CD14-positive monocyte (primary cell): ENCODE measurements at regions not wholly inside any gene's neighbourhood (a gene's known extent, or its start where the extent isn't known, plus 50 kb on each side); places are given as distances from the start of the nearest gene placed in this dataset.

Source experiments
- DNase-seq, 3 donors: peaks; one replicate each; pipeline ENCODE4 v3.0.0-alpha.2; 2011 to 2022
- H2AFZ ChIP-seq: 2 replicates; pipeline ENCODE4 v1.6.0; 2012; ENCODE audit warnings: mild to moderate bottlenecking, low read depth, low read length, inconsistent platforms; ENCODE audit not compliant: insufficient read depth, poor library complexity, severe bottlenecking
- H3K27ac ChIP-seq, 2 donors: 1 replicate in 1 of 2; 2 replicates in 1 of 2; pipeline ENCODE4 v1.5.1; 2012 to 2013; ENCODE audit warnings: low read length in 2 of 2, control low read depth in 1 of 2, inconsistent platforms in 1 of 2, low read depth in 1 of 2, mild to moderate bottlenecking in 1 of 2
- H3K27me3 ChIP-seq, 2 donors: one replicate each; pipeline versions ENCODE4 v1.6.0 to v1.6.1; 2011 to 2013; ENCODE audit warnings: low read length in 2 of 2; ENCODE audit not compliant: control insufficient read depth in 2 of 2, insufficient read depth in 2 of 2
- H3K36me3 ChIP-seq, 2 donors: replicated peaks in 1 of 2; 1 replicate in 1 of 2; 2 replicates in 1 of 2; pipeline versions ENCODE4 v1.5.1 to v1.6.1; 2012 to 2013; ENCODE audit warnings: low read length in 2 of 2, control low read depth in 1 of 2, inconsistent platforms in 1 of 2, mild to moderate bottlenecking in 1 of 2; ENCODE audit not compliant: insufficient read depth in 2 of 2, control insufficient read depth in 1 of 2
- H3K4me1 ChIP-seq, 2 donors: 1 replicate in 1 of 2; 2 replicates in 1 of 2; pipeline versions ENCODE4 v1.5.1 to v1.6.1; 2012 to 2013; ENCODE audit warnings: low read length in 2 of 2, control low read depth in 1 of 2, inconsistent platforms in 1 of 2, mild to moderate bottlenecking in 1 of 2, moderate library complexity in 1 of 2; ENCODE audit not compliant: insufficient read depth in 2 of 2, control insufficient read depth in 1 of 2
- H3K4me2 ChIP-seq: replicated peaks from 2 replicates; pipeline ENCODE3; 2012; ENCODE audit warnings: low read length, moderate library complexity, mild to moderate bottlenecking; ENCODE audit not compliant: poor library complexity, severe bottlenecking; ENCODE audit errors: extremely low read depth
- H3K4me3 ChIP-seq, 3 experiments: fragments of 200-600 bp in 1 of 3; sonication (generic) in 1 of 3; replicated peaks in 1 of 3; 1 replicate in 2 of 3; 2 replicates in 1 of 3; pipeline ENCODE4 v1.5.1; 2011 to 2013; ENCODE audit warnings: low read length in 3 of 3, mild to moderate bottlenecking in 3 of 3, control low read depth in 2 of 3, low read depth in 2 of 3, inconsistent platforms in 1 of 3, moderate library complexity in 1 of 3
- H3K79me2 ChIP-seq: 2 replicates; pipeline ENCODE4 v1.6.0; 2012; ENCODE audit warnings: mild to moderate bottlenecking, control low read depth, inconsistent platforms, low read length, moderate library complexity; ENCODE audit not compliant: insufficient read depth
- H3K9ac ChIP-seq: 2 replicates; pipeline ENCODE4 v1.6.0; 2017; ENCODE audit warnings: low read length, mild to moderate bottlenecking; ENCODE audit not compliant: insufficient read depth, poor library complexity, severe bottlenecking
- H3K9me3 ChIP-seq, 2 donors: replicated peaks in 1 of 2; 1 replicate in 1 of 2; 2 replicates in 1 of 2; pipeline versions ENCODE4 v1.5.1 to v1.6.1; 2012 to 2013; ENCODE audit warnings: low read length in 2 of 2, control low read depth in 1 of 2; ENCODE audit not compliant: control insufficient read depth in 1 of 2, insufficient read depth in 1 of 2
- H4K20me1 ChIP-seq: 2 replicates; pipeline ENCODE4 v1.6.0; 2012; ENCODE audit warnings: mild to moderate bottlenecking, low read length, control low read depth, moderate library complexity; ENCODE audit not compliant: insufficient read depth
- H3K27ac Mint-ChIP-seq, 7 donors: one replicate each; pipeline ENCODE4 v1.8.0; 2020; ENCODE audit warnings: mild to moderate bottlenecking in 7 of 7, mixed read lengths in 7 of 7, moderate library complexity in 6 of 7, inconsistent platforms in 2 of 7
- H3K27me3 Mint-ChIP-seq, 3 donors: one replicate each; pipeline ENCODE4 v1.8.0; 2021 to 2022; ENCODE audit warnings: low read depth in 3 of 3, mild to moderate bottlenecking in 3 of 3, mixed read lengths in 3 of 3, moderate library complexity in 3 of 3, inconsistent platforms in 1 of 3
- H3K36me3 Mint-ChIP-seq, 2 donors: one replicate each; pipeline ENCODE4 v1.8.0; 2020; ENCODE audit warnings: mixed read lengths in 2 of 2, inconsistent platforms in 1 of 2, mild to moderate bottlenecking in 1 of 2
- H3K4me1 Mint-ChIP-seq: one replicate; pipeline ENCODE4 v1.8.0; 2020; ENCODE audit warnings: mild to moderate bottlenecking, mixed read lengths
- H3K4me3 Mint-ChIP-seq, 2 donors: one replicate each; pipeline ENCODE4 v1.8.0; 2020; ENCODE audit warnings: mild to moderate bottlenecking in 2 of 2, mixed read lengths in 2 of 2, moderate library complexity in 1 of 2
- H3K9me3 Mint-ChIP-seq, 7 donors: one replicate each; pipeline ENCODE4 v1.8.0; 2020 to 2022; ENCODE audit warnings: mixed read lengths in 7 of 7, mild to moderate bottlenecking in 6 of 7, moderate library complexity in 6 of 7, inconsistent platforms in 2 of 7
- CTCF ChIP-seq: fragments of 200-600 bp; IDR thresholded peaks from one replicate; pipeline ENCODE4 v1.8.0; 2022; ENCODE audit warnings: antibody characterized with exemption, mild to moderate bottlenecking
- WGBS: methylation state at CpG from one replicate; pipeline ENCODE4 v1.1.5; 2013; ENCODE audit warnings: missing lambda C conversion rate; ENCODE audit not compliant: insufficient coverage; 5-methylcytosine and 5-hydroxymethylcytosine counted together
- intact Hi-C, 2 donors: fragments of 100-400 bp; cut with micrococcal nuclease; formaldehyde crosslinking; loops; one replicate each; pipeline versions ENCODE4 v1.15.0 to v1.15.1; 2023

- Mint-ChIP-seq H3K9me3 (peaks cover 0 to 4% (median 0%) of the 10 kb centered on the region in 7 donors), H3K4me3 (no peak overlapping the region), H3K27me3 (peaks cover 11 to 18% (median 12%) of the 10 kb centered on the region in 3 donors), H3K36me3 (no peaks in the 10 kb centered on the region), H3K4me1 (no peaks in the 10 kb centered on the region), H3K27ac (no peak overlapping the region)
- H3K36me3 ChIP-seq = no peaks in the 10 kb centered on the region
- no peaks in the 10 kb centered on the region for H4K20me1 ChIP-seq
- no peak overlapping the region for H2AFZ ChIP-seq
- intact Hi-C loops = no loop called here
- H3K4me1 ChIP-seq = no peaks in the 10 kb centered on the region
- H3K4me2 ChIP-seq = no peak overlapping the region
- peaks cover 0 to 10% of the 10 kb centered on the region in 2 donors for H3K27me3 ChIP-seq
- H3K9ac ChIP-seq = no peak overlapping the region
- H3K4me3 ChIP-seq = no peak overlapping the region
- H3K79me2 ChIP-seq = no peaks in the 10 kb centered on the region
- no peak for TF ChIP-seq CTCF
- WGBS = 100% methylated on average over 1 of the region's 2 CpGs
- no peak overlapping the region for H3K27ac ChIP-seq
- DNase-seq = no peak
- no peaks in the 10 kb centered on the region for H3K9me3 ChIP-seq
Observed at GRCh38 chr5:159832073-159832472, 84.2 kb upstream of the ADRA1B start.

GRCh38 chr5:159833088-159833487 is 83.2 kb upstream of the ADRA1B start:
- Mint-ChIP-seq H3K9me3 (peaks cover 0 to 4% (median 0%) of the 10 kb centered on the region in 7 donors), H3K27ac (no peak overlapping the region), H3K4me3 (no peak overlapping the region), H3K4me1 (no peaks in the 10 kb centered on the region), H3K27me3 (peaks cover 9 to 16% (median 11%) of the 10 kb centered on the region in 3 donors), H3K36me3 (no peaks in the 10 kb centered on the region)
- no peaks in the 10 kb centered on the region for H3K36me3 ChIP-seq
- H3K9ac ChIP-seq = no peak overlapping the region
- peaks cover 0 to 10% of the 10 kb centered on the region in 2 donors for H3K27me3 ChIP-seq
- H3K27ac ChIP-seq = no peak overlapping the region
- intact Hi-C loops = no loop called here
- H2AFZ ChIP-seq = no peak overlapping the region
- H4K20me1 ChIP-seq = no peaks in the 10 kb centered on the region
- H3K9me3 ChIP-seq = no peaks in the 10 kb centered on the region
- no peak overlapping the region for H3K4me3 ChIP-seq
- DNase-seq = no peak
- H3K4me1 ChIP-seq = no peaks in the 10 kb centered on the region
- H3K4me2 ChIP-seq = no peak overlapping the region
- 100% methylated on average over 1 of the region's 2 CpGs for WGBS
- TF ChIP-seq CTCF = no peak
- H3K79me2 ChIP-seq = no peaks in the 10 kb centered on the region
